Central memory CD8-positive, alpha-beta T cell (primary cell): ENCODE measurements at regions not wholly inside any gene's neighbourhood (a gene's known extent, or its start where the extent isn't known, plus 50 kb on each side); places are given as distances from the start of the nearest gene placed in this dataset.
"Not testable (repeated sequence)": the region's sequence is repeated elsewhere in the genome, so short reads cannot be mapped to it uniquely, and the experiment has no call there.

Experiments
- ATAC-seq: fragments of 150-1000 bp; cut with Tn5 transposase; replicated peaks from 2 replicates; pipeline ENCODE4 v1.10.0; 2022; ENCODE audit warnings: mild to moderate bottlenecking, moderate FRiP score, moderate number of reproducible peaks; ENCODE audit not compliant: poor library complexity, severe bottlenecking; ENCODE audit errors: extremely low read depth
- DNase-seq, 2 donors: peaks; one replicate each; pipeline ENCODE4 v3.0.0; 2021; ENCODE audit warnings: low spot score in 2 of 2
- H3K27ac Mint-ChIP-seq: one replicate; pipeline ENCODE4 v1.8.0; 2022; ENCODE audit warnings: low read depth, mild to moderate bottlenecking, moderate library complexity, mixed read lengths
- H3K27me3 Mint-ChIP-seq: one replicate; pipeline ENCODE4 v1.8.0; 2022; ENCODE audit warnings: mixed read lengths
- H3K36me3 Mint-ChIP-seq: one replicate; pipeline ENCODE4 v1.8.0; 2022; ENCODE audit warnings: mild to moderate bottlenecking, moderate library complexity, mixed read lengths; ENCODE audit not compliant: insufficient read depth
- H3K4me1 Mint-ChIP-seq: one replicate; pipeline ENCODE4 v1.8.0; 2022; ENCODE audit warnings: mixed read lengths
- H3K4me3 Mint-ChIP-seq: one replicate; pipeline ENCODE4 v1.8.0; 2022; ENCODE audit warnings: mild to moderate bottlenecking, moderate library complexity, mixed read lengths
- H3K9me3 Mint-ChIP-seq: one replicate; pipeline ENCODE4 v1.8.0; 2022; ENCODE audit warnings: mixed read lengths

DNA sequence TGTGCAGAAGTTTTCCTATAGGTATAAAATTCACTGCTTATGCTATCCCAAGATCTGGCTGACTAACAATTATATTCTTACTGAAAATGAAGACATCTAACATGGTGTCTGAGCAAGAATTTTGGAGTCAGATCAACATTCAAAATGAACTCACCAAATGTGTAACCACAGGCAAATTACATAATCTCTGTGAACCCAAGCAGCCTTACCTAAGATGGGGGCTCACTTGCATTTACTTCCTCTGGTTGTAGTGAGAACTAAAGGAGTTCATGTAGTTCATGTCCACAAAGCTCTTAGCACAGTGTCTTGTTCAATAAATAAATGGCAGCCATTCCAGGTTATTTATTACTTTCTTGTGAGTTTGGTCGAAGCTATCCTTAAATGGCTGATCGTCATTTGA, 163.9 kb upstream of the LCORL start:
- H3K27ac Mint-ChIP-seq = no peak overlapping the region
- H3K27me3 Mint-ChIP-seq = peaks cover 21% of the 10 kb centered on the region
- H3K4me1 Mint-ChIP-seq = no peaks in the 10 kb centered on the region
- no peaks in the 10 kb centered on the region for H3K36me3 Mint-ChIP-seq
- no peaks in the 10 kb centered on the region for H3K9me3 Mint-ChIP-seq
- DNase-seq (no peak), ATAC-seq (no peak)
- no peak overlapping the region for H3K4me3 Mint-ChIP-seq

DNA sequence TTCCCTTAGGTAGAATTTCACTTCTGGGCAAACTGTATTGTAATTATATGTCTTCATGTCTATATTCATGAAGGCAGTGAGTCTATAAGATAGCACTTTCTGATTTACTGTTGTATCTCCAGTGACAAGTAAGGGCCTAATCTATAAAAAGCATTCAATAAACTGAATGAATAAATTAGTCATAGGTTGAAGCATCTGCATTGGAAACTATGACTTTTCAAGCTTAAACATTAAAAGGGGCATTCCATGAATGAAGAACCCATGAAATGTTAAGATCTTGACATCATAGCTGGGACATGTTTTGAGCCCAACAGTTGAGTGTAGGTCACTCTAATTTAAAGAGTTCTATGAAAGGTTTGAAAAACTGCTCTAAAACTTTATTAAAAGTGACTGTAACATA, 159.3 kb upstream of the LCORL start:
- no peaks in the 10 kb centered on the region for H3K4me1 Mint-ChIP-seq
- H3K27me3 Mint-ChIP-seq = peaks cover 39% of the 10 kb centered on the region
- ATAC-seq (no peak), DNase-seq (no peak)
- H3K9me3 Mint-ChIP-seq = no peaks in the 10 kb centered on the region
- H3K27ac Mint-ChIP-seq = no peak overlapping the region
- no peak overlapping the region for H3K4me3 Mint-ChIP-seq
- H3K36me3 Mint-ChIP-seq = no peaks in the 10 kb centered on the region

DNA sequence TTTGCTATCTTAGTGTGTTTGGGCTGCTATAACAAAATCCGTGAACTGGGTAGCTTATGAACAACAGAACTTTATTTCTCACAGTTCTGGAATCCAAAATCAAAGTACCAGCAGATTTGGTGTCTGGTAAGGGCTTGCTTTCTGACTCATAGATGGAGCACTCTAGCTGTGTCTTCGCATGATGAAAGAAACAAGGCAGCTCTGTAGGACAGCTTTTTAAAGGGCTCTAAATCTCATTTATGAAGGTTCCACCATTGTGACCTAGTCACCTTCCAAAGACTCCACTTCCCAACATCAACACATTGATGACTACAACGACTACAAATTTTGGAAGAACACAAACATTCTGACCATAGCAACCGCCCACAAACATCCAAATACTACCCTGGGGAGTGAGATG, 158.6 kb upstream of the LCORL start:
- Mint-ChIP-seq H3K4me3 (no peak overlapping the region), H3K27me3 (peaks cover 39% of the 10 kb centered on the region), H3K9me3 (no peaks in the 10 kb centered on the region), H3K27ac (no peak overlapping the region), H3K4me1 (no peaks in the 10 kb centered on the region), H3K36me3 (no peaks in the 10 kb centered on the region)
- DNase-seq = no peak
- no peak for ATAC-seq

DNA sequence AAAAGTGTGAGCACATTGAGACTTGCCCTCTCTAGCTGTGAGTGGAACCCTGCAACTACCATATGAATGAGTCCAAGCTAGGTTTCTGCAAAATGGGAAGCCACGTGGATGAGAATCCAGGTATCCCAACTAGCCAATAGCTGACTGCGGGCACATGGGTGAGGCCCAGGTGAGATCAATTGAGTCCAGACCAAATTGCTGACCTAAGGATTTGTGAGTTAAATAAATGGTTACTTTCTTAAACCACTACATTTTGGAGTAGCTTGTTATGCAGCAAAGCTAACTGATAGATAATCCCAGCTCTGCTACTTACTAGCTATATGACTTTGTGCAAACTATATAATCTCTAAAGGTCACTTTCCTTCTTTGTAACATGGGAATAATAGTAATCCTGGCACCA, 150.3 kb upstream of the LCORL start:
- Mint-ChIP-seq H3K36me3 (no peaks in the 10 kb centered on the region), H3K9me3 (no peaks in the 10 kb centered on the region), H3K4me3 (no peak overlapping the region), H3K27me3 (peaks cover 62% of the 10 kb centered on the region), H3K4me1 (no peaks in the 10 kb centered on the region), H3K27ac (no peak overlapping the region)
- no peak for DNase-seq
- ATAC-seq = no peak

DNA sequence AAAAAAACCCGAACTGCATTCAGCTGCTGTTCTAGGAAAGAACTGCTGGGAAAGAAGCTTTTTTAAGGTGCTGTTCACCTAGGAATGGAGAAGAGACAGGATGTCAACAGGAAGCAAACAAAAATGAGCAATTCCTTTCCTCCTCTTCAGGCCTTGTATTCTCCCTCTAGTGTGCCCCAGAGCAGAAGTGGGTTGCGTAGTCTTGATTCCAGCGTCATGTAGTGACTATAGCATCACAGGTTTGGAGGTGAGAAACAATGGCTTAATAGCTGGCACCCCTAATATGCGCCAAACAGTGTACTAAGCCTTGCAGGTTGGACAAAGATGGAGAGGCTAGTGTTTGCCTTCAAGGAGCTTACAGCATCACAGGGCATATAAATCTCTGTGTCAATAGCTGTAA, 146.3 kb upstream of the LCORL start:
- H3K36me3 Mint-ChIP-seq = no peaks in the 10 kb centered on the region
- no peaks in the 10 kb centered on the region for H3K4me1 Mint-ChIP-seq
- no peak overlapping the region for H3K4me3 Mint-ChIP-seq
- no peak overlapping the region for H3K27ac Mint-ChIP-seq
- no peak for DNase-seq
- H3K27me3 Mint-ChIP-seq = peaks cover 64% of the 10 kb centered on the region
- no peaks in the 10 kb centered on the region for H3K9me3 Mint-ChIP-seq
- no peak for ATAC-seq

DNA sequence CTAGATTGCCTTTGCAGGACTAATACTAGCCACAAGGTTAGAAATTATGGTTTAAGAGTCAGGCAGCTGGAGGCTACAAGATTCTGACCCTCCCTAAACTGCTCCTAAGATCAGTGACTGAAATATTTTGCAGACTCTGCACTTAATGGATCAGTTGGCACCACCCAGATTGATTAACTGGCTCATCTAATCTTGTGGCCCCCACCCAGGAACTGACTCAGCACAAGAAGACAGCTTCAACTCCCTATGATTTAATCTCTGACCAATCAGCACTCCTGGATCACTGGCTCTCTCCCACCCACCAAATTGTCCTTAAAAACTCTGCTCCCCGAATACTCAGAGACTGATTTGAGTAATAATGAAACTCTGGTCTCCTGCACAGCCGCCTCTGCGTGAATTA, 145.4 kb upstream of the LCORL start:
- H3K36me3 Mint-ChIP-seq = no peaks in the 10 kb centered on the region
- peaks cover 55% of the 10 kb centered on the region for H3K27me3 Mint-ChIP-seq
- no peak overlapping the region for H3K27ac Mint-ChIP-seq
- no peaks in the 10 kb centered on the region for H3K9me3 Mint-ChIP-seq
- DNase-seq (no peak), ATAC-seq (no peak)
- no peaks in the 10 kb centered on the region for H3K4me1 Mint-ChIP-seq
- H3K4me3 Mint-ChIP-seq = no peak overlapping the region

DNA sequence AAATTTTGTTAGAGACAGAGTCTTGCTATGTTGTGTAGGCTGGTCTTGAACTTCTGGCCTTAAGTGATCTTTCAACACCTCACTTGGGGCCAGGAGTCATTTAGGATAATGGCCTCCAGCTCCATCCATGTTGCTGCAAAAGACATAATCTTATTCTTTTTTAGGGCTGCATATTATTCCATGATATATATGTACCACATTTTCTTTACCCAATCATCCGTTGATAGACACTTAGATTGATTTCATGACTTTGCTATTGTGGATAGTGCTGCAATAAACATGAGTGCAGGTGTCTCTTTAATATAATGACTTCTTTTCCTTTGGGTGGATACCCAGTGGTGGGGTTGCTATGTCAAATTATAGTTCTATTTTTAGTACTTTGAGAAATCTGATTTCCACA, 140.9 kb upstream of the LCORL start:
- no peaks in the 10 kb centered on the region for H3K36me3 Mint-ChIP-seq
- H3K27ac Mint-ChIP-seq = no peak overlapping the region
- peaks cover 6% of the 10 kb centered on the region for H3K9me3 Mint-ChIP-seq
- DNase-seq (no peak), ATAC-seq (no peak)
- H3K27me3 Mint-ChIP-seq = peaks cover 21% of the 10 kb centered on the region
- H3K4me3 Mint-ChIP-seq = no peak overlapping the region
- no peaks in the 10 kb centered on the region for H3K4me1 Mint-ChIP-seq

DNA sequence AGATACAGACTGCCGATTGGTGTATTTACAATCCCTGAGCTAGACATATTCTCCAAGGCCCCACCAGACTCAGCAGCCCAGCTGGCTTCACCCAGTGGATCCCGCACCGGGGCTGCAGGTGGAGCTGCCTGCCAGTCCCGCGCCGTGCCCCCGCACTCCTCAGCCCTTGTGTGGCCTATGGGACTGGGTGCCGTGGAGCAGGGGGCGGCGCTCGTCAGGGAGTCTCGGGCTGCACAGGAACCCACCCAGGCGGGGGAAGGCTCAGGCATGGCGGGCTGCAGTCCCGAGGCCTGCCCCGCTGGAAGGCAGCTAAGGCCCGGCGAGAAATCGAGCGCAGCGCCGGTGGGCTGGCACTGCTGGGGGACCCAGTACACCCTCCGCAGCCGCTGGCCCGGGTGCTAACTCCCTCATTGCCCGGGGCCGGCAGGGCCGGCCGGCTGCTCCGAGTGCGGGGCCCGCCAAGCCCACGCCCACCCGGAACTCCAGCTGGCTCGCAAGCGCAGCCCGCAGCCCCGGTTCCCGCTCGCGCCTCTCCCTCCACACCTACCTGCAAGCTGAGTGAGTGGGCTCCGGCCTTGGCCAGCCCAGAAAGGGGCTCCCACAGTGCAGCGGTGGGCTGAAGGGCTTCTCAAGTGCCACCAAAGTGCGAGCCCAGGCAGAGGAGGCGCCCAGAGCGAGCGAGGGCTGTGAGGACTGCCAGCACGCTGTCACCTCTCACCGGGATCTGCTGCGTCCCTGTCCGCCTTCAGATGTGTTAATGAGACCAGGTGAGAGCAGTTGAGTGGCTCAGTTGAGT, 137.8 kb upstream of the LCORL start:
- not testable (repeated sequence) for H3K27me3 Mint-ChIP-seq, H3K9me3 Mint-ChIP-seq, H3K4me1 Mint-ChIP-seq, ATAC-seq, DNase-seq, H3K36me3 Mint-ChIP-seq, H3K27ac Mint-ChIP-seq, H3K4me3 Mint-ChIP-seq

DNA sequence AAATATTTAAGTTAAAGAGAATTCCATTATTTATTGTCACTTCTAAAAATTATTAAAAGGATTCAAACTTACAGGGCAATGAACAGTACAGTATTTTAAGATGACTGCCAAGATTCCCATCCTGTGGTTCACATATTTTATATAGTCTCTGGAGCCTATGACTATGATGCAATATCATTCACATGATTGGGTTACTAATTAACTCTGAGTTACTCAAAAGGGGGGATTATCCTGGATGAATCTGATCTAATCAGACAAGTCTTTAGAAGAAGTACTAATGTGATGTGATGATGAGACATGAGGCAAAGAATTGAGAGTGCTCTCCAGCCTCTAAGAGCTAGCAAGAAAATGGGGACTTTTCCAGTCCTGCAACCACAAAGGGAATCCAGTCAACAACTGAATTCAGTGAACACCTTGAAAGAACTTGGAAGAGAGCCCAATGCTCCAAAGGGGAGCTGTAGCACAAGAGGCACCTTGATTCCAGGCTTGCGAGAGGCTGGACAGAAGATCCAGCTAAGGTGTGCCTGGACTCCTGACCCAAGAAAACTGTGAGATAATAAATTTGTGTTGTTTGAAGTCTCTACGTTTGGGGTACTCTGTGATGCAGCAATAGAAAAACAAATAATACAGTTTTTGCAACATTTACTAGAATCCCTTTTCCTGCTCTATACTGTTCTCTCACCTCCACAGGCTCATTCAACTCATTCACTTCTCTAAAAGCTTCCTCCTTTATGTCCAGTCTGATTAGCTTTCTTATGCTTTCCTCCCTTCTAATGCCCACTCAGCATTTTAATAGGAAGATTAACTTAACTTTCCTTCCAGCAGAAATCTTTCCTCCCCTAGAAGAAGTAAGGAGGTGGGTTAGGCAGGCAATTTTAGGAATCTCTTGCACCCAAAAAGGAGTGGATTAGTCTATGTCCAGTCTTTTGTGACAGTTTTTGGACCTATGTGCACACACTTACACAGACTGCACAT, 133.8 kb upstream of the LCORL start:
- H3K9me3 Mint-ChIP-seq = peaks cover 6% of the 10 kb centered on the region
- no peaks in the 10 kb centered on the region for H3K27me3 Mint-ChIP-seq
- no peak for ATAC-seq

DNA sequence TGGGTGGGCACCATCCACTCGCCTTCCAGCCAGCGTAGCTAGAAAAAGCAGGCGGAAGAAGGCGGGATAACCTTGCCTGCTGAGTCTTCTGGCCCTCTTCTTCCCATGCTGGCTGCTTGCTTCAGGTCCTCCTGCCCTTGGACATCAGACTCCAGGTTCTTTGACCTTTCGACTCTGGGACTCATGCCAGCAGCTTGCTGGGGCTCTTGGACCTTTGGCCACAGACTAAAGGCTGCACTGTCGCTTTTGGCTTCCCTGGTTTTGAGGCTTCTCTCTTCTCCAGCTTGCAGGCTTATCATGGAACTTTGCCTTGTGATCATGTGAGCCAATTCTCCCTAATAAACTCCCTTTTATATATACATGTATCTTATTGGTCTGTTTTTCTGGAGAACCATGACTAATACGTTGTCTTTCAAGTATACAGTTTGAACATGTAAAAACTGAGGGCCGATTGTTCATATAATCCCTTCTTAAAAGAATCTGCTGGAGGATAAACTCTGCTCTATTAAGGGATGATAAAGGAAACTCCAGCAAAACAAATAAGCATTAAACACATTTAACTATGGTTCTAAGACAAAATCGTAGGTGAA, 116.6 kb upstream of the LCORL start:
- peaks cover 19% of the 10 kb centered on the region for H3K27me3 Mint-ChIP-seq
- DNase-seq (no peak), ATAC-seq (no peak)
- no peaks in the 10 kb centered on the region for H3K36me3 Mint-ChIP-seq
- no peaks in the 10 kb centered on the region for H3K9me3 Mint-ChIP-seq
- H3K4me3 Mint-ChIP-seq = no peak overlapping the region
- no peaks in the 10 kb centered on the region for H3K4me1 Mint-ChIP-seq
- H3K27ac Mint-ChIP-seq = no peak overlapping the region

More for the DNA sequence above, 133.8 kb upstream of the LCORL start:
- no peak overlapping the region for H3K4me3 Mint-ChIP-seq
- no peaks in the 10 kb centered on the region for H3K36me3 Mint-ChIP-seq
- H3K27ac Mint-ChIP-seq = no peak overlapping the region
- no peaks in the 10 kb centered on the region for H3K4me1 Mint-ChIP-seq
- DNase-seq = no peak

DNA sequence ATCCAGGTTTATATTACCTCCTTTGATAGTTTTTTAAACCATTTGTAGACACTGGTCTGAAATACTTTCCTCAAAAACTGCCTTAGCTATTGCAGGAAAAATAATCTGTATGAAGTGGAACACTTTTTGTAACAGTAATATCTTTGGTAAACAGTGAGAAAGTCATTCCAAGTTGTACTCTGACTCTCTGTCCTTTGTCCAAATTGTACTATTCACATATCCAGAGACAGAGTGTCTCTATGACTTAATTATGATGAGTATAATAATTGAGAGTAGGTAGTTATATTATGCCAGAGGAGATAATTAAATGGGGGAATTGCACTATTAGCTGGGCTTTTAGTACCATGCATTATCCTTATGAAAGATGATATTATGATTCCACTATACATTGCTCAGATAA, 112.6 kb upstream of the LCORL start:
- no peaks in the 10 kb centered on the region for H3K9me3 Mint-ChIP-seq
- H3K36me3 Mint-ChIP-seq = no peaks in the 10 kb centered on the region

DNA sequence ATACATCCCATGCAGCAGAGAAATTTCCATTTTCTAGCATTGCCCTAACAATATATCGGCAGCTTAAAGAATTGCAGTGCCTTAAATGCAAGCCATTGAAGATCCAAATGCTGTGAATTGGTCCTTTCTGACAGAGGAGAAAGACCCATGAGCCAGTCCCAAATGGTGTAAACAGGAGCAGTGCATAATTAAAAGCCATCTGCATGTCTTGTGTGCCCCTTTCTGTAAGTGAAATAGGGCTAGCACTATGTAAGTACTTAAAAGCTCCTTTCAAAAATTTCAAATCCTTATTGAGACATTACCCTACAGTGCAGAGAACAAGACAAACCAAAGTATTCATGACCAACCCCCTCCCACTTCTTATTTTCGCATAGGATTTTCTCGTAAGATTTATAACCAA, 108.7 kb upstream of the LCORL start:
- DNase-seq (no peak), ATAC-seq (no peak)
- no peak overlapping the region for H3K4me3 Mint-ChIP-seq
- no peaks in the 10 kb centered on the region for H3K4me1 Mint-ChIP-seq
- peaks cover 34% of the 10 kb centered on the region for H3K27me3 Mint-ChIP-seq
- H3K36me3 Mint-ChIP-seq = no peaks in the 10 kb centered on the region
- H3K9me3 Mint-ChIP-seq = no peaks in the 10 kb centered on the region
- no peak overlapping the region for H3K27ac Mint-ChIP-seq

More for the DNA sequence above, 112.6 kb upstream of the LCORL start:
- Mint-ChIP-seq H3K4me1 (no peaks in the 10 kb centered on the region), H3K27ac (no peak overlapping the region), H3K27me3 (peaks cover 34% of the 10 kb centered on the region), H3K4me3 (no peak overlapping the region)
- ATAC-seq (no peak), DNase-seq (no peak)
